SK-N-SH (cell line): ENCODE measurements at regions not wholly inside any gene's neighbourhood (a gene's known extent, or its start where the extent isn't known, plus 50 kb on each side); places are given as distances from the start of the nearest gene placed in this dataset.

Source experiments
- CTCF ChIP-seq: fragments of 200-600 bp; sonication (generic); IDR thresholded peaks from 2 replicates; pipeline ENCODE4 v1.6.1; 2017; ENCODE audit warnings: antibody characterized with exemption, mild to moderate bottlenecking, moderate library complexity
- ELF1 ChIP-seq: IDR thresholded peaks from 2 replicates; pipeline ENCODE4 v1.4.0; 2012
- GABPA ChIP-seq: IDR thresholded peaks from 2 replicates; pipeline ENCODE4 v1.4.0; 2012; ENCODE audit warnings: low read depth, mild to moderate bottlenecking
- MAX ChIP-seq: IDR thresholded peaks from 2 replicates; pipeline ENCODE4 v1.4.0; 2012; ENCODE audit warnings: low read depth
- POLR2AphosphoS5 ChIP-seq: IDR thresholded peaks from 2 replicates; pipeline ENCODE4 v1.6.1; 2012; ENCODE audit warnings: low read depth, low read length
- RAD21 ChIP-seq: IDR thresholded peaks from 2 replicates; pipeline ENCODE4 v1.6.1; 2012; ENCODE audit warnings: mild to moderate bottlenecking, low read length
- REST ChIP-seq: IDR thresholded peaks from 2 replicates; pipeline ENCODE4 v1.6.1; 2012; ENCODE audit warnings: mild to moderate bottlenecking, low read depth, low read length, moderate library complexity
- RXRA ChIP-seq: IDR thresholded peaks from 2 replicates; pipeline ENCODE4 v1.4.0; 2012; ENCODE audit warnings: low read depth, mild to moderate bottlenecking, borderline replicate concordance
- SIN3A ChIP-seq: IDR thresholded peaks from 2 replicates; pipeline ENCODE4 v1.6.1; 2012; ENCODE audit warnings: low read depth, mild to moderate bottlenecking, low read length, moderate library complexity, borderline replicate concordance
- SMC3 ChIP-seq: IDR thresholded peaks from 2 replicates; pipeline ENCODE4 v1.6.1; 2012; ENCODE audit warnings: low read depth, low read length, improper control_type of control experiment
- ZBTB33 ChIP-seq: IDR thresholded peaks from 2 replicates; pipeline ENCODE4 v1.4.0; 2012; ENCODE audit warnings: low read depth, borderline replicate concordance

- TF ChIP-seq RAD21 (no peak), CTCF (no peak), SIN3A (no peak), POLR2AphosphoS5 (no peak), MAX (no peak), REST (no peak), RXRA (no peak), SMC3 (no peak), ELF1 (no peak), ZBTB33 (no peak), GABPA (no peak)
These were observed 251.3 kb upstream of the CCDC179 start for GRCh38 chr11:23111527-23111926.
